SK-N-SH (cell line): ENCODE measurements at regions not wholly inside any gene's neighbourhood (a gene's known extent, or its start where the extent isn't known, plus 50 kb on each side); places are given as distances from the start of the nearest gene placed in this dataset.

Source experiments
- CTCF ChIA-PET: fragments of 300-600, 350-600 bp; formaldehyde crosslinking; extraction: SDS; loops from one replicate; lab custom pipeline; 2021; lab: Yijun Ruan, JAX
- POLR2A ChIA-PET: fragments of 350-600 bp; sonication (Branson Sonifier 250); formaldehyde crosslinking; extraction: SDS; loops from one replicate; lab custom pipeline; 2020; ENCODE audit warnings: antibody characterized with exemption, inconsistent platforms; lab: Yijun Ruan, JAX
- DNase-seq: peaks from one replicate; pipeline ENCODE4 v3.0.0; 2012
- H2AFZ ChIP-seq: fragments of 200-600 bp; sonication (generic); 2 replicates; pipeline ENCODE4 v1.8.1; 2016; ENCODE audit warnings: antibody characterized with exemption, mild to moderate bottlenecking, low read depth
- H3F3A ChIP-seq: fragments of 200-600 bp; sonication (generic); replicated peaks from 2 replicates; pipeline ENCODE3; 2016; ENCODE audit warnings: antibody characterized with exemption, mild to moderate bottlenecking; ENCODE audit not compliant: insufficient read depth
- H3K27ac ChIP-seq, 2 experiments: fragments of 200-500 bp in 1 of 2; fragments of 200-600 bp in 1 of 2; sonication (Bioruptor generic) in 1 of 2; sonication (generic), shearing (Covaris generic) in 1 of 2; 2 replicates each; pipeline versions ENCODE4 v1.5.1 to v1.6.1; 2014 to 2016; ENCODE audit warnings: low read depth in 2 of 2, inconsistent platforms in 1 of 2, low read length in 1 of 2, mild to moderate bottlenecking in 1 of 2, mixed read lengths in 1 of 2
- H3K27me3 ChIP-seq: fragments of 200-600 bp; sonication (generic), shearing (Covaris generic); 2 replicates; pipeline ENCODE4 v1.6.1; 2016; ENCODE audit warnings: mixed run types; ENCODE audit not compliant: insufficient read depth
- H3K36me3 ChIP-seq, 2 experiments: fragments of 200-500 bp in 1 of 2; fragments of 200-600 bp in 1 of 2; sonication (Bioruptor generic) in 1 of 2; sonication (generic) in 1 of 2; replicated peaks in 1 of 2; 2 replicates each; pipeline versions ENCODE3 to v1.5.1; 2014 to 2016; ENCODE audit warnings: low read length in 1 of 2, mild to moderate bottlenecking in 1 of 2; ENCODE audit not compliant: insufficient read depth in 2 of 2, control insufficient read depth in 1 of 2
- H3K4me1 ChIP-seq, 2 experiments: fragments of 200-500 bp in 1 of 2; fragments of 200-600 bp in 1 of 2; sonication (Bioruptor generic) in 1 of 2; sonication (generic), shearing (Covaris generic) in 1 of 2; 2 replicates each; pipeline versions ENCODE4 v1.5.1 to v1.6.1; 2014 to 2016; ENCODE audit warnings: low read depth in 1 of 2, low read length in 1 of 2, mixed run types in 1 of 2; ENCODE audit not compliant: insufficient read depth in 2 of 2, control insufficient read depth in 1 of 2
- H3K4me2 ChIP-seq: fragments of 200-600 bp; sonication (generic), shearing (Covaris generic); 2 replicates; pipeline ENCODE4 v1.6.1; 2017; ENCODE audit warnings: mixed run types
- H3K4me3 ChIP-seq, 2 experiments: fragments of 200-500 bp in 1 of 2; fragments of 200-600 bp in 1 of 2; sonication (Bioruptor generic) in 1 of 2; sonication (generic), shearing (Covaris generic) in 1 of 2; 2 replicates each; pipeline versions ENCODE4 v1.5.1 to v1.8.1; 2014 to 2016; ENCODE audit warnings: low read depth in 2 of 2, inconsistent platforms in 1 of 2, low read length in 1 of 2, mild to moderate bottlenecking in 1 of 2, mixed read lengths in 1 of 2, moderate library complexity in 1 of 2
- H3K79me2 ChIP-seq: fragments of 200-600 bp; sonication (generic); 2 replicates; pipeline ENCODE4 v1.8.1; 2017; ENCODE audit warnings: mild to moderate bottlenecking; ENCODE audit not compliant: insufficient read depth
- H3K9ac ChIP-seq: fragments of 200-600 bp; sonication (generic); 2 replicates; pipeline ENCODE4 v1.6.1; 2017; ENCODE audit warnings: mixed run types
- H3K9me2 ChIP-seq: fragments of 200-600 bp; sonication (generic); 2 replicates; pipeline ENCODE4 v1.6.1; 2017; ENCODE audit warnings: mixed run types
- H3K9me3 ChIP-seq: fragments of 200-600 bp; sonication (generic); 2 replicates; pipeline ENCODE4 v1.6.1; 2017; ENCODE audit warnings: mixed run types, mild to moderate bottlenecking, moderate library complexity
- H4K20me1 ChIP-seq: fragments of 200-600 bp; sonication (generic); 2 replicates; pipeline ENCODE4 v1.6.1; 2017; ENCODE audit warnings: mild to moderate bottlenecking, mixed run types; ENCODE audit not compliant: insufficient read depth
- CHD2 ChIP-seq: fragments of 150-350 bp; IDR thresholded peaks from 2 replicates; pipeline ENCODE4 v1.6.1; 2018; ENCODE audit warnings: low read length; ENCODE audit not compliant: partially characterized antibody
- ELF1 ChIP-seq: IDR thresholded peaks from 2 replicates; pipeline ENCODE4 v1.4.0; 2012
- EP300 ChIP-seq, 2 experiments: IDR thresholded peaks; 2 replicates each; pipeline versions ENCODE4 v1.4.0 to v1.6.1; 2012; ENCODE audit warnings: borderline replicate concordance in 1 of 2, low read depth in 1 of 2, low read length in 1 of 2
- GABPA ChIP-seq: IDR thresholded peaks from 2 replicates; pipeline ENCODE4 v1.4.0; 2012; ENCODE audit warnings: low read depth, mild to moderate bottlenecking
- GATA2 ChIP-seq: sonication (generic); formaldehyde crosslinking; IDR thresholded peaks from 2 replicates; pipeline ENCODE4 v1.5.0; 2020; ENCODE audit warnings: mild to moderate bottlenecking, missing genetic modification reagents
- MXI1 ChIP-seq: IDR thresholded peaks from 2 replicates; pipeline ENCODE4 v1.6.1; 2012; ENCODE audit warnings: mild to moderate bottlenecking, low read depth, low read length, improper control_type of control experiment
- NFIC ChIP-seq: IDR thresholded peaks from 2 replicates; pipeline ENCODE4 v1.4.0; 2012; ENCODE audit warnings: borderline replicate concordance
- NRF1 ChIP-seq: IDR thresholded peaks from 2 replicates; pipeline ENCODE4 v1.6.1; 2012; ENCODE audit warnings: low read depth, mild to moderate bottlenecking, low read length
- RCOR1 ChIP-seq: fragments of 150-350 bp; IDR thresholded peaks from 2 replicates; pipeline ENCODE4 v1.6.1; 2017; ENCODE audit warnings: antibody characterized with exemption, low read length
- RFX5 ChIP-seq: IDR thresholded peaks from 2 replicates; pipeline ENCODE4 v1.6.1; 2012; ENCODE audit warnings: mild to moderate bottlenecking, improper control_type of control experiment, low read length
- SIN3A ChIP-seq: IDR thresholded peaks from 2 replicates; pipeline ENCODE4 v1.6.1; 2012; ENCODE audit warnings: low read depth, mild to moderate bottlenecking, low read length, moderate library complexity, borderline replicate concordance
- SMC3 ChIP-seq: IDR thresholded peaks from 2 replicates; pipeline ENCODE4 v1.6.1; 2012; ENCODE audit warnings: low read depth, low read length, improper control_type of control experiment
- TAF1 ChIP-seq: IDR thresholded peaks from 2 replicates; pipeline ENCODE4 v1.6.1; 2012; ENCODE audit warnings: low read depth, mild to moderate bottlenecking, low read length, moderate library complexity, borderline replicate concordance
- TEAD4 ChIP-seq: IDR thresholded peaks from 2 replicates; pipeline ENCODE4 v1.4.0; 2012; ENCODE audit warnings: mild to moderate bottlenecking, borderline replicate concordance; ENCODE audit not compliant: insufficient read depth
- YY1 ChIP-seq: IDR thresholded peaks from 2 replicates; pipeline ENCODE4 v1.4.0; 2012; ENCODE audit warnings: low read depth, mild to moderate bottlenecking
- WGBS: methylation state at CpG from one replicate; pipeline ENCODE4 v1.1.6; 2017; ENCODE audit warnings: low lambda C conversion rate; 5-methylcytosine and 5-hydroxymethylcytosine counted together
- TF ChIP-seq, protein P1 (sequence below): IDR thresholded peaks from 2 replicates; pipeline ENCODE4 v1.4.0; 2012; ENCODE audit warnings: low read depth
- TF ChIP-seq, protein P2 (sequence below): IDR thresholded peaks from 2 replicates; pipeline ENCODE4 v1.4.0; 2012; ENCODE audit warnings: low read depth, borderline replicate concordance
- TF ChIP-seq, protein P3 (sequence below): fragments of 150-350 bp; IDR thresholded peaks from 2 replicates; pipeline ENCODE4 v1.6.1; 2016; ENCODE audit warnings: mild to moderate bottlenecking, low read depth, low read length

DNA sequence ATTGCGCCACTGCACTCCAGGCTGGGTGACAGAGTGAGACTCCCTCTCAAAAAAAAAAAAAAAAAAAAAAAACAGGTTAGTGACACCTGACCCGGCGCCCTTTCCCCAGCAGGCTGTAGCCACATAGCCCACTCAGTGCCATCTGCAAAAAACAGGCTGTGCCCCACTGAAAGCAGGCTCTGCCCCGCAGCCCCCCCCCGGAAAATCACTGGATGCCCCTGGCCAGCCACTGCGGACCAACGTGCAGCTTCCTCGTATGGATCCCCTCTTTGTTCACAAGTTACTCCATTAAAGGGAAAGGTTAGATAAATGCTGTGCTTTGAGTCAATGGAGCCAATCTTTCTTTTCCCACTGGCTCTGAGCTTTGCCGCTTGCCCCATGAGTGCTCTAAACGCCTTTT is 660.3 kb downstream of the TBC1D22A start:
- no peak overlapping the region for H3K4me2 ChIP-seq
- ChIA-PET POLR2A (no interaction called here), CTCF (interaction anchor here (0.7 kb wide), 1 partner anchor 548 kb away, joined by 4 read pairs; no protein-coding TSS in a partner anchor)
- H3K9me2 ChIP-seq = no peaks in the 10 kb centered on the region
- H3K9ac ChIP-seq = no peak overlapping the region
- H3F3A ChIP-seq = no peaks in the 10 kb centered on the region
- H3K27ac ChIP-seq = no peak overlapping the region
- H3K4me3 ChIP-seq = no peak overlapping the region
- TF ChIP-seq, protein P1, sequence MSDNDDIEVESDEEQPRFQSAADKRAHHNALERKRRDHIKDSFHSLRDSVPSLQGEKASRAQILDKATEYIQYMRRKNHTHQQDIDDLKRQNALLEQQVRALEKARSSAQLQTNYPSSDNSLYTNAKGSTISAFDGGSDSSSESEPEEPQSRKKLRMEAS = no peak
- no peak for TF ChIP-seq SIN3A
- TF ChIP-seq TAF1 = no peak
- no peak for TF ChIP-seq YY1
- TF ChIP-seq SMC3 = no peak
- TF ChIP-seq MXI1 = no peak
- TF ChIP-seq GATA2 = no peak
- no peak for TF ChIP-seq RCOR1
- no peak for TF ChIP-seq RFX5
- no peak for TF ChIP-seq NFIC
- no peak for TF ChIP-seq NRF1
- no peak for TF ChIP-seq TEAD4
- TF ChIP-seq, protein P2, sequence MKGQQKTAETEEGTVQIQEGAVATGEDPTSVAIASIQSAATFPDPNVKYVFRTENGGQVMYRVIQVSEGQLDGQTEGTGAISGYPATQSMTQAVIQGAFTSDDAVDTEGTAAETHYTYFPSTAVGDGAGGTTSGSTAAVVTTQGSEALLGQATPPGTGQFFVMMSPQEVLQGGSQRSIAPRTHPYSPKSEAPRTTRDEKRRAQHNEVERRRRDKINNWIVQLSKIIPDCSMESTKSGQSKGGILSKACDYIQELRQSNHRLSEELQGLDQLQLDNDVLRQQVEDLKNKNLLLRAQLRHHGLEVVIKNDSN = no peak
- TF ChIP-seq ELF1 = no peak
- TF ChIP-seq, protein P3, sequence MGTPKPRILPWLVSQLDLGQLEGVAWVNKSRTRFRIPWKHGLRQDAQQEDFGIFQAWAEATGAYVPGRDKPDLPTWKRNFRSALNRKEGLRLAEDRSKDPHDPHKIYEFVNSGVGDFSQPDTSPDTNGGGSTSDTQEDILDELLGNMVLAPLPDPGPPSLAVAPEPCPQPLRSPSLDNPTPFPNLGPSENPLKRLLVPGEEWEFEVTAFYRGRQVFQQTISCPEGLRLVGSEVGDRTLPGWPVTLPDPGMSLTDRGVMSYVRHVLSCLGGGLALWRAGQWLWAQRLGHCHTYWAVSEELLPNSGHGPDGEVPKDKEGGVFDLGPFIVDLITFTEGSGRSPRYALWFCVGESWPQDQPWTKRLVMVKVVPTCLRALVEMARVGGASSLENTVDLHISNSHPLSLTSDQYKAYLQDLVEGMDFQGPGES = no peak
- TF ChIP-seq CHD2 = no peak
- H3K79me2 ChIP-seq = no peaks in the 10 kb centered on the region
- WGBS = 26% methylated on average over 10 of the region's 10 CpGs
- no peaks in the 10 kb centered on the region for H4K20me1 ChIP-seq
- DNase-seq = no peak
- no peaks in the 10 kb centered on the region for H3K36me3 ChIP-seq
- no peak overlapping the region for H2AFZ ChIP-seq
- no peaks in the 10 kb centered on the region; a peak in 1 of 4 replicates for H3K4me1 ChIP-seq
- H3K9me3 ChIP-seq = no peaks in the 10 kb centered on the region
- no peaks in the 10 kb centered on the region for H3K27me3 ChIP-seq

DNA sequence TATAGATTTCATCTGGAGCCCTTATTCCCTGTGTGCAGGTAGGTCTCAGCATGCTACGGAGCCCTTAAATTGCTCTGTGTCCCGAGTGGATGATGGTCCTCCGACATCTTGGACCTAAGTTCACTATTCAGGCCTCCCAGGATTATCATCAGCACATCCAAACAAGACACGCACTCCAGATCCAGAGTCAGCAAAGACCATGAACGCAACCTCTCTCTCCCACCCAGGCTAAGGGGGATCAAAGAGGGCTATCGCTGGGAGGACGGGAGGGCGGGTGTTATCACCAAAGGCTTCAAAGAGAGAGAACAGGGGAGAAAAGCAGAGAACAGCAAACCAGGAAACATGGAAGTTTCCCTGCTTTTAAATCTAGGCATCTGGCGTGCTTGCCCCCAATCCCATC is 659.4 kb downstream of the TBC1D22A start:
- Histone ChIP-seq H3K36me3 (no peaks in the 10 kb centered on the region), H3F3A (no peaks in the 10 kb centered on the region), H3K27ac (no peak overlapping the region), H3K4me1 (no peaks in the 10 kb centered on the region; a peak in 1 of 4 replicates), H3K4me3 (no peak overlapping the region), H3K9ac (no peak overlapping the region), H3K9me2 (no peaks in the 10 kb centered on the region), H3K79me2 (no peaks in the 10 kb centered on the region), H4K20me1 (no peaks in the 10 kb centered on the region), H3K9me3 (no peaks in the 10 kb centered on the region), H3K4me2 (no peak overlapping the region), H2AFZ (no peak overlapping the region), H3K27me3 (no peaks in the 10 kb centered on the region)
- ChIA-PET CTCF (interaction anchor here (0.7 kb wide), 1 partner anchor 13 kb away, joined by 3 read pairs; no protein-coding TSS in a partner anchor), POLR2A (no interaction called here)
- WGBS = 24% methylated on average over 9 of the region's 9 CpGs
- DNase-seq = no peak
- TF ChIP-seq, protein P3 = no peak
- no peak for TF ChIP-seq SMC3
- no peak for TF ChIP-seq EP300 (IDR thresholded peaks at IDR 0.05; ENCODE audit: borderline replicate concordance in 1 of 2, low read depth in 1 of 2, low read length in 1 of 2)
- no peak for TF ChIP-seq GABPA
